ENCODE measurements at regions not wholly inside any gene's neighbourhood (a gene's known extent, or its start where the extent isn't known, plus 50 kb on each side); places are given as distances from the start of the nearest gene placed in this dataset.

DNA sequence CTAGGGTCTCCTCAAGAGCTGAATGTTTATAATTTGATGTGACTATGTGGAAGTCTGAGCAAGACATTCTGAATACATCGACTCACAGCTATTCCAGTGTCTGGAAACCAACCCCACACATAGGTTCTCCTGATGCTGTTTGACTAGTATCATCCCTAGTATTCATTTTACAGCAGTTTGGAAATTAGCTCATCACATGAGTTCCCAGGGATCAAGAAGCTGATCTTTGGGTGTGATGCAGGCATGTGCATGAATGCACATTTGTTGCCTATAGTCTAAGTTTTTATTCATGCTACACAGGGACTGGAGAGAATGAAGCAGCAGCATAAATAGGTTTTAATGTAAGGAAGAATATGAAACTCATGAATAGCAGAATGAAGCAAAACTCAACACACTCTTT, 284.3 kb upstream of the SPRED2 start:
- H3K4me1 ChIP-seq (ENCODE audit: control insufficient read depth in 2 of 2, insufficient read depth in 2 of 2, low read length in 1 of 2): no peaks in the 10 kb centered on the region
- no peaks in the 10 kb centered on the region for H3K36me3 ChIP-seq (ENCODE audit: control insufficient read depth in 2 of 2, insufficient read depth in 2 of 2, low read length in 1 of 2)
- no peak overlapping the region for H3K4me3 ChIP-seq (ENCODE audit: low read depth in 1 of 2, low read length in 2 of 2)
- WGBS, 2 donors: 72 to 82% methylated on average over 1 of the region's 1 CpG
- no peak overlapping the region for H3K27ac ChIP-seq (ENCODE audit: low read depth in 2 of 2, low read length in 1 of 2)
- no peaks in the 10 kb centered on the region for H3K9me3 ChIP-seq (ENCODE audit: control insufficient read depth in 2 of 2, insufficient read depth in 1 of 2, low read depth in 1 of 2, low read length in 1 of 2)
- no peaks in the 10 kb centered on the region for H3K27me3 ChIP-seq (ENCODE audit: control insufficient read depth in 1 of 2, insufficient read depth in 2 of 2, low read length in 2 of 2)

- H3K9me3 ChIP-seq (ENCODE audit: control insufficient read depth in 2 of 2, insufficient read depth in 1 of 2, low read depth in 1 of 2, low read length in 1 of 2): no peaks in the 10 kb centered on the region
- no peaks in the 10 kb centered on the region for H3K36me3 ChIP-seq (ENCODE audit: control insufficient read depth in 2 of 2, insufficient read depth in 2 of 2, low read length in 1 of 2)
- no peak overlapping the region for H3K27ac ChIP-seq (ENCODE audit: low read depth in 2 of 2, low read length in 1 of 2)
- H3K27me3 ChIP-seq (ENCODE audit: control insufficient read depth in 1 of 2, insufficient read depth in 2 of 2, low read length in 2 of 2): no peaks in the 10 kb centered on the region
- 60 to 69% methylated on average over 2 of the region's 2 CpGs for WGBS, 2 donors
- no peaks in the 10 kb centered on the region for H3K4me1 ChIP-seq (ENCODE audit: control insufficient read depth in 2 of 2, insufficient read depth in 2 of 2, low read length in 1 of 2)
- no peak overlapping the region for H3K4me3 ChIP-seq (ENCODE audit: low read depth in 1 of 2, low read length in 2 of 2)
Observed at GRCh38 chr2:65715323-65715722, 282.9 kb upstream of the SPRED2 start.

DNA sequence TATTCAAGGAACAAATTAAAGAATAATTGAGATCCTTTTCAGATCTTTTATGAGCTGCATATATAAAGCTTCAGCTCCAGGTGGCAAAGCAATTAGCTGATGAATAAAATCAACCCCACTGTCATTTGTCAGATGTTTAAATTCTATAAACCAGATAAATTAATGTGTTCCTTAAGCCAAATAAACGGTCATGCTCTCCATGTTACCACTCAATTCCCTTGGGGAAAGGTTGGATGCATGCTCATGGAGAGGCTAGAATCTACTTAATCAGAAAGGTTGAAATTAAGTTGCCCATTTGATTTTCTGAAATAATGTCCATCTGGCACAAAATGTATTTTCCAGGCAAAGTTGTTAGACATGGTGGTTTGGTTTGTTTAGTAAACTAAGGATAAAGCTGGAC, 282.5 kb upstream of the SPRED2 start:
- H3K27ac ChIP-seq (ENCODE audit: low read depth in 2 of 2, low read length in 1 of 2): no peak overlapping the region

GRCh38 chr2:65711863-65712262, 279.5 kb upstream of the SPRED2 start:
- Histone ChIP-seq H3K27me3 (ENCODE audit: control insufficient read depth in 1 of 2, insufficient read depth in 2 of 2, low read length in 2 of 2) (no peaks in the 10 kb centered on the region), H3K27ac (ENCODE audit: low read depth in 2 of 2, low read length in 1 of 2) (no peak overlapping the region), H3K36me3 (ENCODE audit: control insufficient read depth in 2 of 2, insufficient read depth in 2 of 2, low read length in 1 of 2) (no peaks in the 10 kb centered on the region), H3K4me3 (ENCODE audit: low read depth in 1 of 2, low read length in 2 of 2) (no peak overlapping the region), H3K9me3 (ENCODE audit: control insufficient read depth in 2 of 2, insufficient read depth in 1 of 2, low read depth in 1 of 2, low read length in 1 of 2) (no peaks in the 10 kb centered on the region), H3K4me1 (ENCODE audit: control insufficient read depth in 2 of 2, insufficient read depth in 2 of 2, low read length in 1 of 2) (no peaks in the 10 kb centered on the region)
- WGBS, 2 donors: 33 to 52% methylated on average over 1 of the region's 1 CpG

More for the DNA sequence above, 282.5 kb upstream of the SPRED2 start:
- H3K36me3 ChIP-seq (ENCODE audit: control insufficient read depth in 2 of 2, insufficient read depth in 2 of 2, low read length in 1 of 2): no peaks in the 10 kb centered on the region
- WGBS, 2 donors: 51 to 58% methylated on average over 1 of the region's 1 CpG
- H3K4me1 ChIP-seq (ENCODE audit: control insufficient read depth in 2 of 2, insufficient read depth in 2 of 2, low read length in 1 of 2): no peaks in the 10 kb centered on the region
- H3K4me3 ChIP-seq (ENCODE audit: low read depth in 1 of 2, low read length in 2 of 2): no peak overlapping the region
- H3K9me3 ChIP-seq (ENCODE audit: control insufficient read depth in 2 of 2, insufficient read depth in 1 of 2, low read depth in 1 of 2, low read length in 1 of 2): no peaks in the 10 kb centered on the region
- H3K27me3 ChIP-seq (ENCODE audit: control insufficient read depth in 1 of 2, insufficient read depth in 2 of 2, low read length in 2 of 2): no peaks in the 10 kb centered on the region

- Histone ChIP-seq H3K36me3 (ENCODE audit: control insufficient read depth in 2 of 2, insufficient read depth in 2 of 2, low read length in 1 of 2) (no peaks in the 10 kb centered on the region), H3K9me3 (ENCODE audit: control insufficient read depth in 2 of 2, insufficient read depth in 1 of 2, low read depth in 1 of 2, low read length in 1 of 2) (no peaks in the 10 kb centered on the region), H3K27ac (ENCODE audit: low read depth in 2 of 2, low read length in 1 of 2) (no peak overlapping the region), H3K4me1 (ENCODE audit: control insufficient read depth in 2 of 2, insufficient read depth in 2 of 2, low read length in 1 of 2) (no peaks in the 10 kb centered on the region), H3K4me3 (ENCODE audit: low read depth in 1 of 2, low read length in 2 of 2) (no peak overlapping the region), H3K27me3 (ENCODE audit: control insufficient read depth in 1 of 2, insufficient read depth in 2 of 2, low read length in 2 of 2) (no peaks in the 10 kb centered on the region)
- 52 to 55% methylated on average over 2 of the region's 2 CpGs for WGBS, 2 donors
Observed at GRCh38 chr2:65710779-65711295, 278.4 kb upstream of the SPRED2 start.

- WGBS, 2 donors: 71 to 75% methylated on average over 5 of the region's 5 CpGs
- H3K9me3 ChIP-seq (ENCODE audit: control insufficient read depth in 2 of 2, insufficient read depth in 1 of 2, low read depth in 1 of 2, low read length in 1 of 2): no peaks in the 10 kb centered on the region
- H3K27me3 ChIP-seq (ENCODE audit: control insufficient read depth in 1 of 2, insufficient read depth in 2 of 2, low read length in 2 of 2): no peaks in the 10 kb centered on the region
- H3K4me1 ChIP-seq (ENCODE audit: control insufficient read depth in 2 of 2, insufficient read depth in 2 of 2, low read length in 1 of 2): no peaks in the 10 kb centered on the region
- no peak overlapping the region for H3K4me3 ChIP-seq (ENCODE audit: low read depth in 1 of 2, low read length in 2 of 2)
- no peaks in the 10 kb centered on the region for H3K36me3 ChIP-seq (ENCODE audit: control insufficient read depth in 2 of 2, insufficient read depth in 2 of 2, low read length in 1 of 2)
- no peak overlapping the region for H3K27ac ChIP-seq (ENCODE audit: low read depth in 2 of 2, low read length in 1 of 2)
Observed at GRCh38 chr2:65710356-65710755, 278.0 kb upstream of the SPRED2 start.

DNA sequence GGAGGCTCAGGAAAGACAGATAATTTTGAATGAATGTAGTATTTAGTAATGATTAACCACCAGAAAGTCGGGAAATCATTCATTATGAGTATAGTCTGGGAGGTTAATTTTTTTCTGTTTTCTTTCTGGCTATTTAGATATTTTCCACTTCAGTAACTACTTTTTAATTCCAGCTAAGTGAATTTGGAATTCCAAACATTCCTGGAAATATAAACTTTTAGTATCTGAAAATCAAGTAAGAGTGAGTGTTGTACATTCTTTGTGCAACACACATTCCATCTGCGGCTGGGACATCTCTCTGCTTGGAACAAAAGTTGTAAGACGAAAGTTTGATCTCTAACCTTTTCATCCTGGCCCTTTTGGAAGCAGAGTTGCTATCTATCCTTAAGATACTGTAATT, 275.7 kb upstream of the SPRED2 start:
- no peaks in the 10 kb centered on the region for H3K4me1 ChIP-seq (ENCODE audit: control insufficient read depth in 2 of 2, insufficient read depth in 2 of 2, low read length in 1 of 2)
- no peaks in the 10 kb centered on the region for H3K36me3 ChIP-seq (ENCODE audit: control insufficient read depth in 2 of 2, insufficient read depth in 2 of 2, low read length in 1 of 2)
- no peak overlapping the region for H3K4me3 ChIP-seq (ENCODE audit: low read depth in 1 of 2, low read length in 2 of 2)
- 68 to 69% methylated on average over 3 of the region's 3 CpGs for WGBS, 2 donors
- H3K27ac ChIP-seq (ENCODE audit: low read depth in 2 of 2, low read length in 1 of 2): no peak overlapping the region
- no peaks in the 10 kb centered on the region for H3K27me3 ChIP-seq (ENCODE audit: control insufficient read depth in 1 of 2, insufficient read depth in 2 of 2, low read length in 2 of 2)
- H3K9me3 ChIP-seq (ENCODE audit: control insufficient read depth in 2 of 2, insufficient read depth in 1 of 2, low read depth in 1 of 2, low read length in 1 of 2): no peaks in the 10 kb centered on the region

DNA sequence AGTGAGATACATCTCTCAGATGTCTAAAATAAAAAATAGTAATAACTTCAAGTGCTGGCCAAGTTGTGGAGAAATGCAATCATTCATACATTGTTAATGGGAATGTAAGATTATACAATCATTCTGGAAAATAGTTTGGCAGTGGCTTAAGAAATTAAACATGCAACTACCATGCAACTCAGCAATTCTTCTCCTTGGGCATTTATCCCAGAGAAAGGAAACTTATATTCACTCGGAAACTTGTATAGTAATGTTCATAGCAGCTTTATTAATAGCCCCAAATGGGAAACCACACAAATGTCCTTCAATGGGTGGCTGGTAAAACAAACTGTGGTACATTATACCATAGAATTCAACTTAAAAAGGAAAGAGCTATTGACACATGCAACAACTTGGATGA, 274.0 kb upstream of the SPRED2 start:
- Histone ChIP-seq H3K4me1 (ENCODE audit: control insufficient read depth in 2 of 2, insufficient read depth in 2 of 2, low read length in 1 of 2) (no peaks in the 10 kb centered on the region), H3K4me3 (ENCODE audit: low read depth in 1 of 2, low read length in 2 of 2) (no peak overlapping the region), H3K36me3 (ENCODE audit: control insufficient read depth in 2 of 2, insufficient read depth in 2 of 2, low read length in 1 of 2) (no peaks in the 10 kb centered on the region), H3K27me3 (ENCODE audit: control insufficient read depth in 1 of 2, insufficient read depth in 2 of 2, low read length in 2 of 2) (no peaks in the 10 kb centered on the region), H3K27ac (ENCODE audit: low read depth in 2 of 2, low read length in 1 of 2) (no peak overlapping the region), H3K9me3 (ENCODE audit: control insufficient read depth in 2 of 2, insufficient read depth in 1 of 2, low read depth in 1 of 2, low read length in 1 of 2) (no peaks in the 10 kb centered on the region)
- 67 to 68% methylated on average over 1 of the region's 1 CpG for WGBS, 2 donors

DNA sequence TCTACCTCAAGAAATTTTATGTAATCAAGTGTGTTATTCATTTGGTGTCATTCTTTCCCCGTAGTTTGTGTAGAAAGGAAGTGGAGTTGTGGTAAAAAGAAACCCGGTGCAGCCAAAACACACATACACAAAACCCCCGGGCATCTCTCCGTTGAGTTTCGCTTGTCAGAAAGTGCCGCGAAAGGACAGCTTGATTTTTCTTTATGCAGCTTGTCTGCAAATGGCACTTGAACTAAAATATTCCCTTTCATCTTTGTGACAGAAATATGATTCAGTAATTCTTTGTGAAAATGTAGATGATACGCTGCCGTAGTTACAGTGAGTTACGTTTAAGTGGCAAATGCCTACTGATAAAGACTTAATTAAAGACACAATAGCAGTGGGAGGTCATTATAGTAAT, 268.8 kb upstream of the SPRED2 start:
- no peaks in the 10 kb centered on the region for H3K9me3 ChIP-seq (ENCODE audit: control insufficient read depth in 2 of 2, insufficient read depth in 1 of 2, low read depth in 1 of 2, low read length in 1 of 2)
- no peaks in the 10 kb centered on the region for H3K36me3 ChIP-seq (ENCODE audit: control insufficient read depth in 2 of 2, insufficient read depth in 2 of 2, low read length in 1 of 2)
- no peak overlapping the region for H3K27ac ChIP-seq (ENCODE audit: low read depth in 2 of 2, low read length in 1 of 2)
- no peaks in the 10 kb centered on the region for H3K27me3 ChIP-seq (ENCODE audit: control insufficient read depth in 1 of 2, insufficient read depth in 2 of 2, low read length in 2 of 2)
- H3K4me1 ChIP-seq (ENCODE audit: control insufficient read depth in 2 of 2, insufficient read depth in 2 of 2, low read length in 1 of 2): no peaks in the 10 kb centered on the region
- no peak overlapping the region for H3K4me3 ChIP-seq (ENCODE audit: low read depth in 1 of 2, low read length in 2 of 2)
- WGBS, 2 donors: 89 to 91% methylated on average over 10 of the region's 10 CpGs

DNA sequence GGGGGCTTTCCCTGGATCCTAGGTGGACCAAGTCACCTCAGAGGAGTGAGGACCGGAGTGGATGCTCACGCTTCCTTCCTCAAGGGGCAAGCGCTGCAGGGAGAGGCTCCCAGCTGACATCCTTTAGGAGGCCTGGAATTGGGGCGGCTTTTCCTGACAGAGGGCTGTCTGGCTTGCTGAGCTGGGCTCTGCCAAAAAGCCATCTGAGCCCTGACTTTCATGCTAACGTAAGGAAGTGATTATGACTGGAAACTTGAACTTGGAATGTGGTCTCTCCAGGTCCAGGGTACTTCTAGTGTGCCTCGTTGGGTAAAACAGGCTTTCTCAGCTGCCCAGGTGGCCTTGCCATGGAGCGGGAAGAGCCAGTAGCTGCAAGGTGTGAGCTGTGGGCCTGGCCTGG, 268.3 kb upstream of the SPRED2 start:
- no peak overlapping the region for H3K27ac ChIP-seq (ENCODE audit: low read depth in 2 of 2, low read length in 1 of 2)
- no peaks in the 10 kb centered on the region for H3K9me3 ChIP-seq (ENCODE audit: control insufficient read depth in 2 of 2, insufficient read depth in 1 of 2, low read depth in 1 of 2, low read length in 1 of 2)
- no peak overlapping the region for H3K4me3 ChIP-seq (ENCODE audit: low read depth in 1 of 2, low read length in 2 of 2)
- H3K4me1 ChIP-seq (ENCODE audit: control insufficient read depth in 2 of 2, insufficient read depth in 2 of 2, low read length in 1 of 2): no peaks in the 10 kb centered on the region
- no peaks in the 10 kb centered on the region for H3K27me3 ChIP-seq (ENCODE audit: control insufficient read depth in 1 of 2, insufficient read depth in 2 of 2, low read length in 2 of 2)
- whole genome bisulfite sequencing, 2 donors: 85% methylated on average over 7 of the region's 7 CpGs
- no peaks in the 10 kb centered on the region for H3K36me3 ChIP-seq (ENCODE audit: control insufficient read depth in 2 of 2, insufficient read depth in 2 of 2, low read length in 1 of 2)
